Dedifferentiated amniotic fluid mesenchymal stem cell (primary cell): ENCODE measurements at regions not wholly inside any gene's neighbourhood (a gene's known extent, or its start where the extent isn't known, plus 50 kb on each side); places are given as distances from the start of the nearest gene placed in this dataset.
"Not testable (repeated sequence)": the region's sequence is repeated elsewhere in the genome, so short reads cannot be mapped to it uniquely, and the experiment has no call there.

Experiments
- DNase-seq: peaks from one replicate; pipeline ENCODE4 v3.0.0-alpha.2; 2016; ENCODE audit errors: extremely low spot score

- no peak for DNase-seq
These were observed 318.9 kb upstream of the COL8A1 start for GRCh38 chr3:99319450-99319849.

GRCh38 chr3:99317201-99317600 is 321.2 kb upstream of the COL8A1 start:
- DNase-seq = no peak

- DNase-seq = no peak
These were observed 322.5 kb upstream of the COL8A1 start for GRCh38 chr3:99315896-99316295.

GRCh38 chr3:99313485-99313884 is 324.9 kb upstream of the COL8A1 start:
- peak; percentile 65 for DNase-seq

- DNase-seq = no peak
These were observed 339.7 kb upstream of the COL8A1 start for GRCh38 chr3:99298661-99299060.

- no peak for DNase-seq
These were observed 342.6 kb upstream of the COL8A1 start for GRCh38 chr3:99295836-99296235.

GRCh38 chr3:99294092-99294491 is 344.3 kb upstream of the COL8A1 start:
- DNase-seq = not testable (repeated sequence)

GRCh38 chr3:99287876-99288275 is 350.5 kb upstream of the COL8A1 start:
- DNase-seq = no peak

- no peak for DNase-seq
These were observed 352.0 kb upstream of the COL8A1 start for GRCh38 chr3:99286266-99286845.

- no peak for DNase-seq
These were observed 368.3 kb upstream of the DCBLD2 start for GRCh38 chr3:99269606-99270351.

GRCh38 chr3:99256788-99257187 is 355.3 kb upstream of the DCBLD2 start:
- DNase-seq = no peak

GRCh38 chr3:99253963-99254355 is 352.5 kb upstream of the DCBLD2 start:
- DNase-seq = no peak

- DNase-seq = no peak
These were observed 349.4 kb upstream of the DCBLD2 start for GRCh38 chr3:99250821-99251355.

GRCh38 chr3:99250272-99250671 is 348.8 kb upstream of the DCBLD2 start:
- DNase-seq = no peak

GRCh38 chr3:99249627-99250026 is 348.1 kb upstream of the DCBLD2 start:
- DNase-seq = no peak

GRCh38 chr3:99248913-99249312 is 347.4 kb upstream of the DCBLD2 start:
- DNase-seq = peak; percentile 22

GRCh38 chr3:99248130-99248529 is 346.6 kb upstream of the DCBLD2 start:
- no peak for DNase-seq

- DNase-seq = peak; percentile 31
These were observed 344.6 kb upstream of the DCBLD2 start for GRCh38 chr3:99246010-99246654.

- DNase-seq = no peak
These were observed 340.8 kb upstream of the DCBLD2 start for GRCh38 chr3:99242271-99242670.

GRCh38 chr3:99240700-99241099 is 339.2 kb upstream of the DCBLD2 start:
- no peak for DNase-seq

GRCh38 chr3:99236576-99236975 is 335.1 kb upstream of the DCBLD2 start:
- DNase-seq = no peak

GRCh38 chr3:99232696-99233095 is 331.2 kb upstream of the DCBLD2 start:
- DNase-seq = no peak

- DNase-seq = no peak
These were observed 317.0 kb upstream of the DCBLD2 start for GRCh38 chr3:99218468-99218867.
